Activated naive CD4-positive, alpha-beta T cell treated with anti-CD3 and anti-CD28 coated beads, Interleukin-2, amount 50 U/mL, for 72 hours (primary cell): ENCODE measurements at regions not wholly inside any gene's neighbourhood (a gene's known extent, or its start where the extent isn't known, plus 50 kb on each side); places are given as distances from the start of the nearest gene placed in this dataset.
"Not testable (repeated sequence)": the region's sequence is repeated elsewhere in the genome, so short reads cannot be mapped to it uniquely, and the experiment has no call there.

Experiments used
- ATAC-seq, 2 donors: fragments of 150-1000 bp; cut with Tn5 transposase; 2 replicates each; pipeline ENCODE4 v1.10.0; 2021; ENCODE audit warnings: mild to moderate bottlenecking in 2 of 2, moderate library complexity in 2 of 2
- DNase-seq, 2 donors: peaks; one replicate each; pipeline ENCODE4 v3.0.0; 2021 to 2022; ENCODE audit warnings: low spot score in 2 of 2
- H3K27ac Mint-ChIP-seq, 2 donors: one replicate each; pipeline ENCODE4 v1.8.0; 2022; ENCODE audit warnings: mild to moderate bottlenecking in 2 of 2, mixed read lengths in 2 of 2
- H3K36me3 Mint-ChIP-seq, 2 donors: one replicate each; pipeline ENCODE4 v1.8.0; 2022; ENCODE audit warnings: mixed read lengths in 2 of 2
- H3K9me3 Mint-ChIP-seq, 2 donors: one replicate each; pipeline ENCODE4 v1.8.0; 2022; ENCODE audit warnings: mixed read lengths in 2 of 2

DNA sequence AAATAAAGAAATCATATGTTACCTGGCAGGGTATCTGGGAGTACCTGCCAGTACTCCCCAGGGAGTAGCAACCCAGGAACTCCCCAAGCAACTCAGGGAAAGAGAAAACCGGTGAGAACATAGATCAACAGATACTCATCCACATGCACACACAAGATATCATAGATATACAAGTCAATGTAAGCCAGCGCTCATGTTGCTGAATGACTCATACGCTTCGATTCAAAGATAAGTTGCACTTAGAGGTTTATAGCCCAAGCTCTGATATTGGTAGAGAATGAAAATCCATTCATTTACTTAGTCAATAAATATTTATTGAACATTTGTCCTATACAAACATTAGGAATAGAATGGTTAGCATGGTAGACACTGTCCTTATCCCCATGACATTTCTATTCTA lies 219.1 kb upstream of the TRPC7 start:
- ATAC-seq = no peak
- no peak overlapping the region for H3K27ac Mint-ChIP-seq

DNA sequence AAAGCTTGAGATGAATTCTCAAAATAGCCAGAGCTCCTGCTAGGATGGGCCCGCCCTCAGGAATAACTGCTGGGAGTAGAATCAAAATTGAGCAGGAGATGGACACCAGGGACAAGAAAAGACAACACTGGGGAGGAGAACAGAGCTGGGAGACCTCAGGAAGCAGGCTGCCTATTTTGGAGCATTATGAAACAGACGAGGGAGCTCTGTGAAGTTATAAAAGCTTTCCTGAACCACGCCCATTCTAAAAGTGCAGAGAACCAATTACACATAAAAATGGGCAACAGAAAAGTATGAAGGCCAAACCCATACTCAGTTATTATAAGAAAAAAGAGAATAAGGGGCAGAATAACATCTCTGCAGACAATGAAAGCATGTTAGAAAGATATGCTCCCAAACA lies 213.9 kb upstream of the TRPC7 start:
- DNase-seq (no peak), ATAC-seq (no peak)
- Mint-ChIP-seq H3K36me3 (no peaks in the 10 kb centered on the region), H3K9me3 (peaks cover 0 to 12% of the 10 kb centered on the region in 2 donors), H3K27ac (no peak overlapping the region)

More for the DNA sequence above, 219.1 kb upstream of the TRPC7 start:
- H3K36me3 Mint-ChIP-seq = no peaks in the 10 kb centered on the region
- H3K9me3 Mint-ChIP-seq = peaks cover 0 to 4% of the 10 kb centered on the region in 2 donors
- DNase-seq = no peak

- ATAC-seq, H3K27ac Mint-ChIP-seq, H3K36me3 Mint-ChIP-seq, DNase-seq: not testable (repeated sequence)
- H3K9me3 Mint-ChIP-seq = peaks cover 18 to 23% of the 10 kb centered on the region in 2 donors
Observed at GRCh38 chr5:136569875-136570274, 204.5 kb upstream of the TRPC7 start.

DNA sequence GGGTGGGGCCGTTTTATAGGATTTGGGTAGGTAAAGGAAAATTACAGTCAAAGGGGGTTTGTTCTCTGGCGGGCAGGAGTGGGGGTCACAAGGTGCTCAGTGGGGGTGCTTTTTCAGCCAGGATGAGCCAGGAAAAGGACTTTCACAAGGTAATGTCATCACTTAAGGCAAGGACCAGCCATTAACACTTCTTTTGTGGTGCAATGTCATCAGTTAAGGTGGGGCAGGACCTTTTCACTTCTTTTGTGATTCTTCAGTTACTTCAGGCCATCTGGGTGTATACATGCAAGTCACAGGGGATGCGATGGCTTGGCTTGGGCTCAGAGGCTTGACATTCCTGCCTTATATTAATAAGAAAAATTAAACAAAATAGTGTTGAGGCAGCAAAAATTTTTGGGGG lies 200.1 kb upstream of the TRPC7 start:
- H3K27ac Mint-ChIP-seq = not testable (repeated sequence)

DNA sequence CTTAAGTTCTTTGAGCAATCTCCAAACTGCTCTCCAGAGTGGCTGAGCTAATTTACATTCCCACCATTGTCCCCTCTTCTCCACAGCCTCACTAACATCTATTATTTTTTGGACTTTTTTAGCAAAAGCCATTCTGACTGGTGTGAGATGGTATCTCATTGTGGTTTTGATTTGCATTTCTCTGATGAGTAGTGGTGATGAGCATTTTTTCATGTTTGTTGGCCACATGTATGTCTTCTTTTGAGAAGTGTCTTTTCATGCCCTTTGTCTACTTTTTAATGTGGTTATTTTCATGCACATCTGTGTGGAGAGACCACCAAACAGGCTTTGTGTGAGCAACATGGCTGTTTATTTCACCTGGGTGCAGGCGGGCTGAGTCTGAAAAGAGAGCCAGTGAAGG lies 199.7 kb upstream of the TRPC7 start:
- DNase-seq, H3K36me3 Mint-ChIP-seq, H3K27ac Mint-ChIP-seq, ATAC-seq: not testable (repeated sequence)
- peaks cover 24 to 29% of the 10 kb centered on the region in 2 donors for H3K9me3 Mint-ChIP-seq

More for the DNA sequence above, 200.1 kb upstream of the TRPC7 start:
- not testable (repeated sequence) for ATAC-seq, H3K36me3 Mint-ChIP-seq, DNase-seq
- peaks cover 28 to 29% of the 10 kb centered on the region in 2 donors for H3K9me3 Mint-ChIP-seq

GRCh38 chr5:136564431-136564830 lies 199.1 kb upstream of the TRPC7 start:
- not testable (repeated sequence) for DNase-seq, H3K27ac Mint-ChIP-seq, H3K36me3 Mint-ChIP-seq, ATAC-seq
- H3K9me3 Mint-ChIP-seq = peaks cover 21 to 29% of the 10 kb centered on the region in 2 donors

GRCh38 chr5:136563489-136563888 lies 198.1 kb upstream of the TRPC7 start:
- peaks cover 23 to 29% of the 10 kb centered on the region in 2 donors for H3K9me3 Mint-ChIP-seq
- ATAC-seq (no peak), DNase-seq (no peak)
- H3K36me3 Mint-ChIP-seq = peaks cover 0 to under 1% of the 10 kb centered on the region in 2 donors
- H3K27ac Mint-ChIP-seq = no peak overlapping the region

DNA sequence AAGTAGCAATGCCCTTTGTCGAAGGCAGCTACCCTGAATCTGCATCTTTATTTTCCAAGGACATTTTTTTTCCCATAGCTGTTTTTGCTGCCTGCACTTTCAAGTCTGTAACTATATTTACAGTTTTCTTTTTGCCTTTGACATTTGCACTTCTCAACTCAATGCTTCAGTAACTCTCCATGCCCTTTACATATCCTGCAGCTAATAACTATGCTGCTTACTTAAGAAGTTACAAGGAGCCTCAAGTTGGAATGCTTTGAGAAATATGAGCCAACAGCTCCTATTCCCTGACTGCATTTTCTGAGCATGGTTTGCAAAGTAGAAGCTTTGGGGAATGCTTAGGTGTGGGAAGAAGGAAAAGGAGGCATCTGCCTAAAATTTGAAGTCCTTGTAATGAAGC lies 194.8 kb upstream of the TRPC7 start:
- DNase-seq (no peak), ATAC-seq (no peak)
- Mint-ChIP-seq H3K36me3 (peaks cover 0 to 5% of the 10 kb centered on the region in 2 donors), H3K9me3 (peaks cover 14 to 22% of the 10 kb centered on the region in 2 donors), H3K27ac (no peak overlapping the region)

DNA sequence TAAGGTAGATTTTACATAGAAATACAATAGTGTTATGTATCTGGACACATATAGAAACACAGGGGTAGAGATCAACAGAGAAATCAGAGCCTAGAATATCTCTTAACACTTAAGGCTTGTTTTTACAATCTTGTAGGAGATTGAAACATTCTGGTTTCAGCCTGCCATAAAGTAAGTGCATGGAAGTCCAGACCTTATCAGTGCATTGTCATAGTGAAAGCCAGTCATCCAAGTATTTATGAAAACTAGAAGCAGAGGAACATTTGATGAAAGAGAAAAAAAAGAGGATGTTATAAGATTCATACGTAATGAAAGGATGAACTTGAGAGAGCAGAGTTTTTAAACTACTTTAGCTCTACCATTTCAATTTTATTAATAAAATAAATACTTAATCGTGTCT lies 194.3 kb upstream of the TRPC7 start:
- Mint-ChIP-seq H3K9me3 (peaks cover 17 to 27% of the 10 kb centered on the region in 2 donors), H3K27ac (no peak overlapping the region), H3K36me3 (peaks cover 0 to 9% of the 10 kb centered on the region in 2 donors)
- DNase-seq = no peak
- ATAC-seq = no peak

DNA sequence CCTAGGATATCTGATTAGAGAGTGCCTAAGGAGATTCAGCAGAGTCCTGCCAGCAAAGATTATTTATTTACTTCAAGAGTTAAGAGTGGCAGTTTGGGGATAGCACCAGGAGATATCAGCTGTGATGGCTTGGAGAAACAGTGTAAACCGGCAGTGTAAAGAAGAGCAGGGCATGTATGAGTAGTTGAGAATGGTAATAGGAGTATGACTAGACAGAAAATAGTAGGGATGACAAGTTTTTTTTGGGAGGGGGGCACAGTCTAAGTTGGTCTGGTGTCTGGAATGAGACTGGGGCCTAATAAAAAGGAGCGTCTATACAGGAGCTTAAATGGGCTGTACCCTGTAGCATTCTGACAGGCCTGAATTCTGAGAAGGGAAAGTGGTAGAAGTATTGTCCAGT lies 181.8 kb upstream of the TRPC7 start:
- DNase-seq, H3K36me3 Mint-ChIP-seq, H3K27ac Mint-ChIP-seq, ATAC-seq: not testable (repeated sequence)
- H3K9me3 Mint-ChIP-seq = peaks cover 35 to 43% of the 10 kb centered on the region in 2 donors

DNA sequence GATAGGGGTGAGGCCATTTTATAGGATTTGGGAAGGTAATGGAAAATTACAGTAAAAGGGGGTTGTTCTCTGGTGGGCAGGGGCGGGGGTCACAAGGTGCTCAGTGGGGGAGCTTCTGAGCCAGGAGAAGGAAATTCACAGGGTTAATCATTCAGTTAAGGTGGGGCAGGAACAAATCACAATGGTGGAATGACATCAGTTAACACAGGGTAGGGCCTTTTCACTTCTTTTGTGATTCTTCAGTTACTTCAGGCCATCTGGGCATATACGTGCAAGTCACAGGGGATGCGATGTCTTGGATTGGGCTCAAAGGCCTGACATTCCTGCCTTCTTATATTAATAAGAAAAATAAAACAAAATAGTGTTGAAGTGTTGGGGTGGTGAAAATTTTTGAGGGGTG lies 181.1 kb upstream of the TRPC7 start:
- Mint-ChIP-seq H3K9me3 (peaks cover 38 to 50% of the 10 kb centered on the region in 2 donors), H3K27ac (peak overlapping the region in 1 of 2 donors; percentile 72)
- ATAC-seq, H3K36me3 Mint-ChIP-seq, DNase-seq: not testable (repeated sequence)

- H3K27ac Mint-ChIP-seq, DNase-seq, ATAC-seq, H3K36me3 Mint-ChIP-seq: not testable (repeated sequence)
- peaks cover 30 to 44% of the 10 kb centered on the region in 2 donors for H3K9me3 Mint-ChIP-seq
Observed at GRCh38 chr5:136545031-136545430, 179.7 kb upstream of the TRPC7 start.

DNA sequence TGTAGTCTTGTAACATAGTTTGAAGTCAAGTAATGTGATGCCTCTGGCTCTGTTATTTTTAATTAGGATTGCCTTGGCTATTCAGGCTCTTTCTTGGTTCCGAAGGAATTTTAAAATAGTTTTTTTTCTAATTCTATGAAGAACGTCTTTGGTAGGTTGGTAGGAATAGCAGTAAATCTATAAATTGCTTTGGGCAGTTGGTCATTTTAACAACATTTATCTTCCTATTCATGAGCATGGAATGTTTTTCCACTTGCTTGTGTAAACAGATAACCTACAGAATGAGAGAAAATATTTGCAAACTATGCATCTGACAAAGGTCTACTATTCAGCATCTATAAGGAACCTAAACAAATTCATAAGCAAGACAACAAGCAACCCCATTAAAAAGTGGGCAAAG lies 173.2 kb upstream of the TRPC7 start:
- no peaks in the 10 kb centered on the region for H3K36me3 Mint-ChIP-seq
- no peak for DNase-seq
- peaks cover 9% of the 10 kb centered on the region in 2 donors for H3K9me3 Mint-ChIP-seq
- ATAC-seq = no peak
- H3K27ac Mint-ChIP-seq = no peak overlapping the region

GRCh38 chr5:136529081-136529480 lies 163.7 kb upstream of the TRPC7 start:
- Mint-ChIP-seq H3K36me3 (no peaks in the 10 kb centered on the region), H3K9me3 (peaks cover 4 to 12% of the 10 kb centered on the region in 2 donors), H3K27ac (no peak overlapping the region)
- DNase-seq (no peak), ATAC-seq (no peak)

- no peak for ATAC-seq
Observed at GRCh38 chr5:136528481-136529030, 163.2 kb upstream of the TRPC7 start.

DNA sequence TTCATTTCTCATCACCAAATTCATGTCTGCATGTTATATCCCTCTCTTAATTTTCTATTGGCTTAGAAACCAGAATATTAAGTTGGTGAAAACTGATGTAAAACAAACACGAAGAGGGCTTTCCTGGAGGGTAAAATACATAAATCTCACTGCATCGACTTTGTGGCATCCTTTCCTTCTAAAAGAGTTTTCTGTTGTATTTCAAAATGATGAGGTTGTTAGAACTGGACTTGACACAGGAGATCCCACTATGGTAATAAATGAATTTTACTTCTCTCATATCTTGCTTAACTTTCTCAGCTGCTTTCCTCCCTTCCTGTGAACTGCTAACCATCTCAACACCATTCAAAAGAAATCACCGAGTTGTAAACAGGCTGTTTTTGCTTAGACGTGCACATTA lies 162.0 kb upstream of the TRPC7 start:
- no peak for DNase-seq
- no peak for ATAC-seq
- Mint-ChIP-seq H3K36me3 (no peaks in the 10 kb centered on the region), H3K27ac (no peak overlapping the region), H3K9me3 (peaks cover 7 to 12% of the 10 kb centered on the region in 2 donors)

More at GRCh38 chr5:136528481-136529030, 163.2 kb upstream of the TRPC7 start:
- no peak overlapping the region for H3K27ac Mint-ChIP-seq
- no peaks in the 10 kb centered on the region for H3K36me3 Mint-ChIP-seq
- H3K9me3 Mint-ChIP-seq = peaks cover 6 to 12% of the 10 kb centered on the region in 2 donors
- no peak for DNase-seq

GRCh38 chr5:136526791-136527190 lies 161.4 kb upstream of the TRPC7 start:
- H3K36me3 Mint-ChIP-seq = no peaks in the 10 kb centered on the region
- H3K27ac Mint-ChIP-seq = no peak overlapping the region
- ATAC-seq = no peak
- DNase-seq = no peak
- peaks cover 7 to 12% of the 10 kb centered on the region in 2 donors for H3K9me3 Mint-ChIP-seq

GRCh38 chr5:136526021-136526420 lies 160.7 kb upstream of the TRPC7 start:
- Mint-ChIP-seq H3K36me3 (no peaks in the 10 kb centered on the region), H3K27ac (no peak overlapping the region), H3K9me3 (peaks cover 7 to 9% of the 10 kb centered on the region in 2 donors)
- DNase-seq (no peak), ATAC-seq (no peak)
